K562 (cell line): ENCODE measurements at regions not wholly inside any gene's neighbourhood (a gene's known extent, or its start where the extent isn't known, plus 50 kb on each side); places are given as distances from the start of the nearest gene placed in this dataset.

Experiments used
- ATAC-seq: fragments of 200-7000 bp; cut with Tn5 transposase; 3 replicates; pipeline ENCODE4 v1.9.1; 2020; ENCODE audit warnings: moderate library complexity
- BruUV-seq: library from RNA; stranded (reverse); fragments of 400-500 nt; replicated peaks from 2 replicates; lab custom pipeline; 2021; lab: Mats Ljungman, UMichigan
- CTCF ChIA-PET: fragments of 300-600 bp; formaldehyde crosslinking; extraction: SDS; loops from one replicate; lab custom pipeline; 2021; ENCODE audit warnings: low intra/inter-chr PET ratio; lab: Yijun Ruan, JAX
- POLR2A ChIA-PET: fragments of 300-600, 350-650 bp; sonication (Branson Sonifier 250); formaldehyde crosslinking; extraction: SDS; loops from one replicate; lab custom pipeline; 2021; ENCODE audit warnings: antibody characterized with exemption, inconsistent platforms; lab: Yijun Ruan, JAX
- DNase-seq, 4 experiments: peaks; one replicate each; pipeline versions ENCODE4 v3.0.0 to v3.0.0-alpha.2; 2011 to 2018; ENCODE audit warnings: low spot score in 3 of 4, mixed read lengths in 3 of 4; ENCODE audit errors: extremely low read depth in 1 of 4
- FAIRE-seq: peaks from 2 replicates; lab custom pipeline; 2011; peaks lifted over from hg19 to GRCh38; lab: Jason Lieb, UNC
- H2AFZ ChIP-seq: 2 replicates; pipeline ENCODE4 v1.6.0; 2011; ENCODE audit warnings: low read depth, low read length, control low read depth, inconsistent platforms
- H3K27ac ChIP-seq: fragments of 200-600 bp; 3 replicates; pipeline ENCODE4 v1.8.0; 2011; ENCODE audit warnings: low read depth, mild to moderate bottlenecking, control low read depth, inconsistent platforms, low read length, moderate library complexity, mixed read lengths; ENCODE audit errors: extremely low read depth
- H3K27me3 ChIP-seq, 2 experiments: fragments of 300-600 bp in 1 of 2; 2 replicates in 1 of 2; 3 replicates in 1 of 2; pipeline versions ENCODE4 v1.6.0 to v1.8.0; 2011; ENCODE audit warnings: inconsistent platforms in 2 of 2, low read length in 2 of 2, mild to moderate bottlenecking in 1 of 2, mixed read lengths in 1 of 2, moderate library complexity in 1 of 2; ENCODE audit not compliant: control insufficient read depth in 2 of 2, insufficient read depth in 2 of 2
- H3K36me3 ChIP-seq: fragments of 300-600 bp; 3 replicates; pipeline ENCODE4 v1.8.0; 2011; ENCODE audit warnings: mild to moderate bottlenecking, low read length, inconsistent platforms; ENCODE audit not compliant: control insufficient read depth, insufficient read depth
- H3K4me1 ChIP-seq, 2 experiments: fragments of 200-600 bp in 1 of 2; replicated peaks in 1 of 2; 2 replicates in 1 of 2; 3 replicates in 1 of 2; pipeline versions ENCODE4 v1.5.1 to v1.8.0; 2011; ENCODE audit warnings: inconsistent platforms in 2 of 2, low read length in 2 of 2, mild to moderate bottlenecking in 1 of 2, mixed read lengths in 1 of 2, moderate library complexity in 1 of 2; ENCODE audit not compliant: control insufficient read depth in 2 of 2, insufficient read depth in 2 of 2
- H3K4me2 ChIP-seq: 2 replicates; pipeline ENCODE4 v1.6.1; 2011; ENCODE audit warnings: low read length, control low read depth, inconsistent platforms, mixed read lengths; ENCODE audit not compliant: insufficient read depth
- H3K4me3 ChIP-seq: fragments of 200-600 bp; sonication (generic), shearing (Covaris generic); 2 replicates; pipeline ENCODE4 v1.5.1; 2016; ENCODE audit warnings: control low read depth, inconsistent platforms
- H3K79me2 ChIP-seq: fragments of 200-600 bp; 3 replicates; pipeline ENCODE4 v1.8.0; 2011; ENCODE audit warnings: low read length, inconsistent platforms; ENCODE audit not compliant: control insufficient read depth, insufficient read depth
- H3K9ac ChIP-seq, 2 experiments: 2 replicates each; pipeline versions ENCODE4 v1.6.0 to v1.6.1; 2011; ENCODE audit warnings: low read depth in 2 of 2, low read length in 2 of 2, control low read depth in 1 of 2, inconsistent platforms in 1 of 2, mild to moderate bottlenecking in 1 of 2, mixed read lengths in 1 of 2; ENCODE audit not compliant: insufficient read depth in 1 of 2
- H3K9me1 ChIP-seq: one replicate; pipeline ENCODE4 v1.6.0; 2011; ENCODE audit warnings: inconsistent platforms, mild to moderate bottlenecking, low read length, moderate library complexity; ENCODE audit not compliant: control insufficient read depth, insufficient read depth
- H3K9me3 ChIP-seq: replicated peaks from 2 replicates; pipeline ENCODE4 v1.5.1; 2011; ENCODE audit warnings: low read depth, low read length, inconsistent platforms; ENCODE audit not compliant: control insufficient read depth, insufficient read depth
- H4K20me1 ChIP-seq: replicated peaks from 2 replicates; pipeline ENCODE4 v1.6.1; 2011; ENCODE audit warnings: low read length, inconsistent platforms, mixed read lengths; ENCODE audit not compliant: control insufficient read depth, insufficient read depth
- ADNP ChIP-seq: fragments of 200-800 bp; sonication (Bioruptor generic); IDR thresholded peaks from 2 replicates; pipeline ENCODE4 v1.6.1; 2016; ENCODE audit warnings: missing genetic modification characterization, missing compliant biosample characterization
- BCOR ChIP-seq: fragments of 450-650 bp; IDR thresholded peaks from 2 replicates; pipeline ENCODE4 v1.6.1; 2016
- CBX1 ChIP-seq: sonication (generic); IDR thresholded peaks from 2 replicates; pipeline ENCODE4 v1.6.1; 2016; ENCODE audit warnings: antibody characterized with exemption, low read depth, mild to moderate bottlenecking
- HNRNPLL ChIP-seq: fragments of 200-400 bp; formaldehyde crosslinking; IDR thresholded peaks from 2 replicates; pipeline ENCODE4 v1.6.1; 2017; ENCODE audit warnings: low read length, low read depth, mild to moderate bottlenecking; ENCODE audit not compliant: poor library complexity, severe bottlenecking
- KDM1A ChIP-seq, 2 experiments: fragments of 450-650 bp; IDR thresholded peaks; 2 replicates each; pipeline ENCODE4 v1.6.1; 2016; ENCODE audit warnings: mild to moderate bottlenecking in 2 of 2
- KLF10 ChIP-seq: fragments of 250-450 bp; sonication (Bioruptor Pico); IDR thresholded peaks from 2 replicates; pipeline ENCODE4 v1.6.1; 2021; ENCODE audit warnings: matching md5 sums
- KLF16 ChIP-seq: IDR thresholded peaks from 2 replicates; pipeline ENCODE4 v1.6.1; 2016; ENCODE audit warnings: antibody characterized with exemption
- RBM25 ChIP-seq: fragments of 200-400 bp; formaldehyde crosslinking; IDR thresholded peaks from 2 replicates; pipeline ENCODE4 v1.6.1; 2018; ENCODE audit warnings: low read length, low read depth, moderate library complexity; ENCODE audit not compliant: severe bottlenecking
- SRSF7 ChIP-seq: fragments of 200-400 bp; formaldehyde crosslinking; optimal IDR thresholded peaks from 2 replicates; pipeline ENCODE3; 2017; ENCODE audit warnings: mild to moderate bottlenecking, low read depth, low read length
- WGBS: fragments of 100-300 bp; shearing (Covaris generic); methylation state at CpG from one replicate; pipeline ENCODE4 v1.1.6; 2016; ENCODE audit warnings: low coverage, mixed read lengths; ENCODE audit not compliant: insufficient coverage; ENCODE audit errors: missing lambda C conversion rate; 5-methylcytosine and 5-hydroxymethylcytosine counted together
- in situ Hi-C: fragments of 300-500 bp; cut with MboI; formaldehyde crosslinking; loops from 4 replicates; pipeline ENCODE4 v1.15.0; 2018; ENCODE audit warnings: inconsistent platforms, mixed read lengths
- intact Hi-C: fragments of 100-400 bp; cut with micrococcal nuclease; formaldehyde crosslinking; loops from 2 replicates; pipeline ENCODE4 v1.14.2; 2022
- TF ChIP-seq, protein P1 (sequence below): fragments of 450-650 bp; IDR thresholded peaks from 2 replicates; pipeline ENCODE4 v1.6.1; 2017; ENCODE audit warnings: antibody characterized with exemption, mild to moderate bottlenecking
- TF ChIP-seq, protein P2 (sequence below), 2 experiments: IDR thresholded peaks in 1 of 2; conservative IDR thresholded peaks in 1 of 2; 2 replicates each; pipeline ENCODE4 v1.6.1; 2016; ENCODE audit warnings: low read depth in 2 of 2, mild to moderate bottlenecking in 1 of 2, missing compliant biosample characterization in 1 of 2, missing genetic modification characterization in 1 of 2, moderate library complexity in 1 of 2
- TF ChIP-seq, protein P3 (sequence below): sonication (generic); formaldehyde crosslinking; IDR thresholded peaks from 2 replicates; pipeline ENCODE4 v1.8.1; 2023; ENCODE audit warnings: mild to moderate bottlenecking, missing genetic modification reagents

- no peaks in the 10 kb centered on the region for H3K79me2 ChIP-seq
- 0 out of 4 replicates have a peak overlapping the region, but pooled peaks of 1 of the 2 experiments have one; percentile 14 for H3K9ac ChIP-seq
- TF ChIP-seq, protein P1, sequence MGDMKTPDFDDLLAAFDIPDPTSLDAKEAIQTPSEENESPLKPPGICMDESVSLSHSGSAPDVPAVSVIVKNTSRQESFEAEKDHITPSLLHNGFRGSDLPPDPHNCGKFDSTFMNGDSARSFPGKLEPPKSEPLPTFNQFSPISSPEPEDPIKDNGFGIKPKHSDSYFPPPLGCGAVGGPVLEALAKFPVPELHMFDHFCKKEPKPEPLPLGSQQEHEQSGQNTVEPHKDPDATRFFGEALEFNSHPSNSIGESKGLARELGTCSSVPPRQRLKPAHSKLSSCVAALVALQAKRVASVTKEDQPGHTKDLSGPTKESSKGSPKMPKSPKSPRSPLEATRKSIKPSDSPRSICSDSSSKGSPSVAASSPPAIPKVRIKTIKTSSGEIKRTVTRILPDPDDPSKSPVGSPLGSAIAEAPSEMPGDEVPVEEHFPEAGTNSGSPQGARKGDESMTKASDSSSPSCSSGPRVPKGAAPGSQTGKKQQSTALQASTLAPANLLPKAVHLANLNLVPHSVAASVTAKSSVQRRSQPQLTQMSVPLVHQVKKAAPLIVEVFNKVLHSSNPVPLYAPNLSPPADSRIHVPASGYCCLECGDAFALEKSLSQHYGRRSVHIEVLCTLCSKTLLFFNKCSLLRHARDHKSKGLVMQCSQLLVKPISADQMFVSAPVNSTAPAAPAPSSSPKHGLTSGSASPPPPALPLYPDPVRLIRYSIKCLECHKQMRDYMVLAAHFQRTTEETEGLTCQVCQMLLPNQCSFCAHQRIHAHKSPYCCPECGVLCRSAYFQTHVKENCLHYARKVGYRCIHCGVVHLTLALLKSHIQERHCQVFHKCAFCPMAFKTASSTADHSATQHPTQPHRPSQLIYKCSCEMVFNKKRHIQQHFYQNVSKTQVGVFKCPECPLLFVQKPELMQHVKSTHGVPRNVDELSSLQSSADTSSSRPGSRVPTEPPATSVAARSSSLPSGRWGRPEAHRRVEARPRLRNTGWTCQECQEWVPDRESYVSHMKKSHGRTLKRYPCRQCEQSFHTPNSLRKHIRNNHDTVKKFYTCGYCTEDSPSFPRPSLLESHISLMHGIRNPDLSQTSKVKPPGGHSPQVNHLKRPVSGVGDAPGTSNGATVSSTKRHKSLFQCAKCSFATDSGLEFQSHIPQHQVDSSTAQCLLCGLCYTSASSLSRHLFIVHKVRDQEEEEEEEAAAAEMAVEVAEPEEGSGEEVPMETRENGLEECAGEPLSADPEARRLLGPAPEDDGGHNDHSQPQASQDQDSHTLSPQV: 0 out of 2 replicates have a peak, but pooled peaks have one; percentile 1
- peak; percentile 56; the same call in 1 of the 2 replicates for TF ChIP-seq ADNP (tag)
- no peak for TF ChIP-seq HNRNPLL
- 0 out of 2 replicates have a peak, but pooled peaks have one; percentile 43 for TF ChIP-seq CBX1
- peak; percentile 88 for TF ChIP-seq BCOR
- TF ChIP-seq RBM25: peak; percentile 85
- TF ChIP-seq, protein P2, sequence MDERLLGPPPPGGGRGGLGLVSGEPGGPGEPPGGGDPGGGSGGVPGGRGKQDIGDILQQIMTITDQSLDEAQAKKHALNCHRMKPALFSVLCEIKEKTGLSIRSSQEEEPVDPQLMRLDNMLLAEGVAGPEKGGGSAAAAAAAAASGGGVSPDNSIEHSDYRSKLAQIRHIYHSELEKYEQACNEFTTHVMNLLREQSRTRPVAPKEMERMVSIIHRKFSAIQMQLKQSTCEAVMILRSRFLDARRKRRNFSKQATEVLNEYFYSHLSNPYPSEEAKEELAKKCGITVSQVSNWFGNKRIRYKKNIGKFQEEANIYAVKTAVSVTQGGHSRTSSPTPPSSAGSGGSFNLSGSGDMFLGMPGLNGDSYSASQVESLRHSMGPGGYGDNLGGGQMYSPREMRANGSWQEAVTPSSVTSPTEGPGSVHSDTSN (CRISPR knock-in tag; IDR thresholded peaks at IDR 0.05; ENCODE audit: low read depth): no peak
- TF ChIP-seq, protein P2 (tag; conservative IDR thresholded peaks at IDR 0.05; ENCODE audit: low read depth): no peak
- TF ChIP-seq KLF16: no peak
- TF ChIP-seq SRSF7: no peak
- 0 out of 4 replicates have a peak, but pooled peaks have one; percentile 43 to 57 for TF ChIP-seq KDM1A (IDR thresholded peaks at IDR 0.05)
- no peak for TF ChIP-seq KLF10
- TF ChIP-seq, protein P3, sequence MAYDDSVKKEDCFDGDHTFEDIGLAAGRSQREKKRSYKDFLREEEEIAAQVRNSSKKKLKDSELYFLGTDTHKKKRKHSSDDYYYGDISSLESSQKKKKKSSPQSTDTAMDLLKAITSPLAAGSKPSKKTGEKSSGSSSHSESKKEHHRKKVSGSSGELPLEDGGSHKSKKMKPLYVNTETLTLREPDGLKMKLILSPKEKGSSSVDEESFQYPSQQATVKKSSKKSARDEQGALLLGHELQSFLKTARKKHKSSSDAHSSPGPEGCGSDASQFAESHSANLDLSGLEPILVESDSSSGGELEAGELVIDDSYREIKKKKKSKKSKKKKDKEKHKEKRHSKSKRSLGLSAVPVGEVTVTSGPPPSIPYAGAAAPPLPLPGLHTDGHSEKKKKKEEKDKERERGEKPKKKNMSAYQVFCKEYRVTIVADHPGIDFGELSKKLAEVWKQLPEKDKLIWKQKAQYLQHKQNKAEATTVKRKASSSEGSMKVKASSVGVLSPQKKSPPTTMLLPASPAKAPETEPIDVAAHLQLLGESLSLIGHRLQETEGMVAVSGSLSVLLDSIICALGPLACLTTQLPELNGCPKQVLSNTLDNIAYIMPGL (CRISPR knock-in tag): no peak
- no peak overlapping the region for H3K4me3 ChIP-seq
- H3K9me1 ChIP-seq: no peaks in the 10 kb centered on the region
- no peaks in the 10 kb centered on the region for H3K9me3 ChIP-seq
- POLR2A ChIA-PET: interaction anchor here (1.0 to 2.8 kb wide), 5 partner anchors 9 to 85 kb away, joined by 3 to 13 read pairs (median 5); no protein-coding TSS in a partner anchor
- no peaks in the 10 kb centered on the region for H3K27me3 ChIP-seq
- ATAC-seq: no peak; the same call in 2 of the 3 replicates
- no peaks in the 10 kb centered on the region for H3K36me3 ChIP-seq
- H2AFZ ChIP-seq: peak overlapping the region; percentile 93
- H3K4me2 ChIP-seq: no peak overlapping the region; the same call in 1 of the 2 replicates
- H3K27ac ChIP-seq: 0 out of 3 replicates have a peak overlapping the region, but pooled peaks have one; percentile 8
- FAIRE-seq: peak; percentile 40
- peaks cover 0 to 9% of the 10 kb centered on the region in 2 experiments; a peak in 3 of 5 replicates for H3K4me1 ChIP-seq
- BruUV-seq: no TSS peak
- no peaks in the 10 kb centered on the region for H4K20me1 ChIP-seq
- intact Hi-C loops (loop anchor here (1.0 to 5.0 kb wide), 4 partner anchors 50 to 410 kb away; partner anchors contain the start of gene SSBP2), in situ Hi-C loops (no loop called here)
- no peak for DNase-seq
- CTCF ChIA-PET: no interaction called here
- 71% methylated on average over 3 of the region's 4 CpGs for WGBS
These were observed 86.9 kb upstream of the SSBP2 start for GRCh38 chr5:81837667-81838306.
